GM06990 (cell line): ENCODE measurements at regions not wholly inside any gene's neighbourhood (a gene's known extent, or its start where the extent isn't known, plus 50 kb on each side); places are given as distances from the start of the nearest gene placed in this dataset.

Experiments used
- DNase-seq: peaks from one replicate; pipeline ENCODE4 v3.0.0-alpha.2; 2011; ENCODE audit not compliant: insufficient read length; ENCODE audit errors: extremely low read depth
- H3K27me3 ChIP-seq: replicated peaks from 2 replicates; pipeline ENCODE4 v1.6.0; 2011; ENCODE audit warnings: low read length; ENCODE audit not compliant: control insufficient read depth, insufficient read depth
- H3K36me3 ChIP-seq: 2 replicates; pipeline ENCODE4 v1.5.1; 2011; ENCODE audit warnings: low read length; ENCODE audit not compliant: control insufficient read depth, insufficient read depth
- H3K4me3 ChIP-seq: replicated peaks from 2 replicates; pipeline ENCODE4 v1.5.1; 2011; ENCODE audit warnings: low read depth, mild to moderate bottlenecking, control low read depth, low read length
- CTCF ChIP-seq: IDR thresholded peaks from 2 replicates; pipeline ENCODE4 v1.5.1; 2011; ENCODE audit warnings: low read length, control low read depth, mild to moderate bottlenecking, inconsistent platforms; ENCODE audit not compliant: insufficient read depth, poor library complexity, severe bottlenecking

GRCh38 chr1:95730986-95731385, 497.0 kb downstream of the RWDD3 start:
- Histone ChIP-seq H3K36me3 (no peaks in the 10 kb centered on the region), H3K27me3 (no peaks in the 10 kb centered on the region), H3K4me3 (no peak overlapping the region)
- TF ChIP-seq CTCF = no peak
- no peak for DNase-seq

- no peak for TF ChIP-seq CTCF
- no peak overlapping the region for H3K4me3 ChIP-seq
- no peaks in the 10 kb centered on the region for H3K27me3 ChIP-seq
- H3K36me3 ChIP-seq = no peaks in the 10 kb centered on the region
- no peak for DNase-seq
Measured at GRCh38 chr1:95731466-95731865, 497.5 kb downstream of the RWDD3 start.

- Histone ChIP-seq H3K27me3 (no peaks in the 10 kb centered on the region), H3K4me3 (no peak overlapping the region), H3K36me3 (no peaks in the 10 kb centered on the region)
- no peak for DNase-seq
- no peak for TF ChIP-seq CTCF
Measured at GRCh38 chr1:95733031-95733430, 499.0 kb downstream of the RWDD3 start.

DNA sequence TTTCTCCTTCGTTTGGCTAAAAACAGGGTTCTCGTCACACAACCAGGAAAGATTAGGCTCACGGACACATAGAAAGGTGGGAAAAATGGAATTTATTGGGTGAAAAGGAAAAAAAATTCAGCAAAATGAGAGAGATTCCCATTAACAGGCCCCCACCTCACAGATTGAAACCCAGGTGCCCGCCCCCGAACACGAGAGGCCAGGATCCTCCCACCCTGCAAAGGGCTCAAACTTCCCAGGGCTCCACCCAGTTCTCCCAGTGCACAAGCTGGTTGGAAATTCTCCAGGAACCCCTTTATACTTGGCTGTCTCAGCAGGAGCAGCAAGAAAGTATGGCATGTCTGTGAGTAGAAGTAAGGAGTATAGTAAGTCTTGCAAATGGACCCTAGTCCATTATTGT, 499.7 kb downstream of the RWDD3 start:
- TF ChIP-seq CTCF = no peak
- Histone ChIP-seq H3K4me3 (no peak overlapping the region), H3K27me3 (no peaks in the 10 kb centered on the region), H3K36me3 (no peaks in the 10 kb centered on the region)
- DNase-seq = no peak

DNA sequence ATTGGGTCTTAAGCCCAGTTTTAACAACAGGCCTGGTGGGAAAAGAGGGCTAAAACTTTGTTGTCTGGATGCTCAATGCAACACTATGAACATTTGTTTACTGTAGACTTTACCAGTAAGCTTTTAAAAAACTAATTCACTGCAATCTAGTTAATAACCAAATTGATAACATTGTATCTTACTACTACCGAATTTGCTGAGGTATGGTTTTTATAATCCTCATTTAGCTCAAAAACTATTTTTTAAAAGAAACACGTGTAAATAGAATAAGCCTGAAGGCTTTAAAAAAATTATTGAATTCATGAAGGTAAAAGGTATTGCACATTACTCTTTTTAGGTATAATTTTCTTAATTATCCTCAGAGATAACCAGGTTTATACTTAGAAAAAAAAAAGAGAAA, 500.6 kb downstream of the RWDD3 start:
- no peak for TF ChIP-seq CTCF
- no peak overlapping the region for H3K4me3 ChIP-seq
- H3K27me3 ChIP-seq = no peaks in the 10 kb centered on the region
- no peak for DNase-seq
- no peaks in the 10 kb centered on the region for H3K36me3 ChIP-seq

DNA sequence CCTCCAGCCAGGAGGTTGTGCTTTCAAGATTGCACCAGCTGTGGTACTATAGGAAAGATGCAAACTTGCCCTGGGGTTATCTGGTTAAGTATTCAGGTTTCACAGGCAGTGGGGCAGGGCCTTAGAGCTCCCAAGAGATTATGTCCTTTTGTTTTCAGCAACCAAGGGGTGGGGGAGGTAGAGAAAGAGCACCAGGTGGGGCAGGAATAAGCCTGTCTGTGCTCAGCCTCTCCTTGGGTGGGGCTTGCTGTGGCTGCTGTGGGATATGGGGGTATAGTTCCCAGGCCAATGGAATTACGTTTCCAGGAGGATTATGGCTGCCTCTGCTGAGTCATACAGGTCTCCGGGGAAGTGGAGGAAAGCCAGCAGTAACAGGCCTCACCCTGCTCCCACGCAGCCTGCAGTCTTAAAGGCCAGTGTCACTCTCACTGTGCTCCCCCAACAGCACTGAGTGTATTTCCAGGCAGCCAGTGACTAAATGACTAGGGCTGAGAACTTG, 508.6 kb downstream of the RWDD3 start:
- no peak for DNase-seq
- H3K4me3 ChIP-seq = no peak overlapping the region
- TF ChIP-seq CTCF = no peak
- no peaks in the 10 kb centered on the region for H3K27me3 ChIP-seq
- H3K36me3 ChIP-seq = no peaks in the 10 kb centered on the region
